ENCODE measurements at regions not wholly inside any gene's neighbourhood (a gene's known extent, or its start where the extent isn't known, plus 50 kb on each side); places are given as distances from the start of the nearest gene placed in this dataset.

- no peak for DNase-seq
- no peak overlapping the region for H4K8ac ChIP-seq (ENCODE audit: low read length)
- no peak overlapping the region for H2BK15ac ChIP-seq (ENCODE audit: low read depth, poor library complexity, severe bottlenecking)
- H3K4me1 ChIP-seq (ENCODE audit: control insufficient read depth, insufficient read depth, low read depth, low read length), result peaks cover 4% of the 10 kb centered on the region
- no peak overlapping the region for H2BK5ac ChIP-seq (ENCODE audit: low read depth, low read length, poor library complexity, severe bottlenecking)
- no peak overlapping the region for H3K4me2 ChIP-seq (ENCODE audit: low read length, poor library complexity, severe bottlenecking)
- no peak overlapping the region for H3K18ac ChIP-seq (ENCODE audit: low read depth in 1 of 2, low read length in 2 of 2)
- H3K4me3 ChIP-seq (ENCODE audit: insufficient read depth in 1 of 2, low read depth in 1 of 2, low read length in 2 of 2), result no peak overlapping the region
- H3K9ac ChIP-seq (ENCODE audit: low read length), result no peak overlapping the region
- H3K27ac ChIP-seq (ENCODE audit: low read length, poor library complexity, severe bottlenecking), result peak overlapping the region; percentile 31
- H3K27me3 ChIP-seq (ENCODE audit: control insufficient read depth in 1 of 2, insufficient read depth in 1 of 2, low read length in 2 of 2), result no peaks in the 10 kb centered on the region
- no peak overlapping the region for H3K23ac ChIP-seq (ENCODE audit: low read length in 2 of 2)
- no peak overlapping the region for H2AFZ ChIP-seq (ENCODE audit: low read depth, low read length)
- H3K9me3 ChIP-seq (ENCODE audit: control insufficient read depth, low read length), result no peaks in the 10 kb centered on the region
- H3K14ac ChIP-seq (ENCODE audit: low read length in 2 of 2), result no peak overlapping the region
- no peak overlapping the region for H3K4ac ChIP-seq (ENCODE audit: low read depth in 1 of 2, low read length in 2 of 2)
- H2AK5ac ChIP-seq (ENCODE audit: low read length, severe bottlenecking), result no peak overlapping the region
- H3K36me3 ChIP-seq (ENCODE audit: control insufficient read depth in 1 of 2, insufficient read depth in 2 of 2, low read depth in 1 of 2, low read length in 2 of 2), result no peaks in the 10 kb centered on the region
- no peak overlapping the region for H4K91ac ChIP-seq (ENCODE audit: low read length)
- H3K79me1 ChIP-seq (replicated peaks; ENCODE audit: low read length, poor library complexity, severe bottlenecking), result no peaks in the 10 kb centered on the region
- H2BK12ac ChIP-seq (ENCODE audit: low read length in 2 of 2), result no peak overlapping the region
- no peak overlapping the region for H2BK120ac ChIP-seq (ENCODE audit: low read depth, low read length)
Measured at GRCh38 chr18:1014951-1015624, 110.4 kb downstream of the ADCYAP1 start.

GRCh38 chr18:1015777-1016176 is 111.1 kb downstream of the ADCYAP1 start:
- no peaks in the 10 kb centered on the region for H3K27me3 ChIP-seq (ENCODE audit: control insufficient read depth in 1 of 2, insufficient read depth in 1 of 2, low read length in 2 of 2)
- H3K14ac ChIP-seq (ENCODE audit: low read length in 2 of 2), result no peak overlapping the region
- no peak overlapping the region for H3K23ac ChIP-seq (ENCODE audit: low read length in 2 of 2)
- no peak overlapping the region for H2AFZ ChIP-seq (ENCODE audit: low read depth, low read length)
- H2BK12ac ChIP-seq (ENCODE audit: low read length in 2 of 2), result no peak overlapping the region
- no peaks in the 10 kb centered on the region for H3K79me1 ChIP-seq (replicated peaks; ENCODE audit: low read length, poor library complexity, severe bottlenecking)
- H3K4me2 ChIP-seq (ENCODE audit: low read length, poor library complexity, severe bottlenecking), result no peak overlapping the region
- DNase-seq, result no peak
- no peak overlapping the region for H2BK15ac ChIP-seq (ENCODE audit: low read depth, poor library complexity, severe bottlenecking)
- no peak overlapping the region for H3K4me3 ChIP-seq (ENCODE audit: insufficient read depth in 1 of 2, low read depth in 1 of 2, low read length in 2 of 2)
- no peak overlapping the region for H3K4ac ChIP-seq (ENCODE audit: low read depth in 1 of 2, low read length in 2 of 2)
- peaks cover 4% of the 10 kb centered on the region for H3K4me1 ChIP-seq (ENCODE audit: control insufficient read depth, insufficient read depth, low read depth, low read length)
- no peak overlapping the region for H2BK5ac ChIP-seq (ENCODE audit: low read depth, low read length, poor library complexity, severe bottlenecking)
- no peak overlapping the region for H4K8ac ChIP-seq (ENCODE audit: low read length)
- WGBS, result 82% methylated on average over 1 of the region's 2 CpGs
- H3K9me3 ChIP-seq (ENCODE audit: control insufficient read depth, low read length), result no peaks in the 10 kb centered on the region
- no peaks in the 10 kb centered on the region for H3K36me3 ChIP-seq (ENCODE audit: control insufficient read depth in 1 of 2, insufficient read depth in 2 of 2, low read depth in 1 of 2, low read length in 2 of 2)
- H2BK120ac ChIP-seq (ENCODE audit: low read depth, low read length), result no peak overlapping the region
- H3K18ac ChIP-seq (ENCODE audit: low read depth in 1 of 2, low read length in 2 of 2), result no peak overlapping the region
- H3K9ac ChIP-seq (ENCODE audit: low read length), result no peak overlapping the region
- no peak overlapping the region for H4K91ac ChIP-seq (ENCODE audit: low read length)
- no peak overlapping the region for H3K27ac ChIP-seq (ENCODE audit: low read length, poor library complexity, severe bottlenecking)
- no peak overlapping the region for H2AK5ac ChIP-seq (ENCODE audit: low read length, severe bottlenecking)

GRCh38 chr18:1017227-1018058 is 112.8 kb downstream of the ADCYAP1 start:
- H4K8ac ChIP-seq (ENCODE audit: low read length), result no peak overlapping the region
- H3K23ac ChIP-seq (ENCODE audit: low read length in 2 of 2), result no peak overlapping the region
- DNase-seq, result no peak
- H3K4ac ChIP-seq (ENCODE audit: low read depth in 1 of 2, low read length in 2 of 2), result no peak overlapping the region
- no peak overlapping the region for H3K18ac ChIP-seq (ENCODE audit: low read depth in 1 of 2, low read length in 2 of 2)
- no peak overlapping the region for H2BK12ac ChIP-seq (ENCODE audit: low read length in 2 of 2)
- H2BK5ac ChIP-seq (ENCODE audit: low read depth, low read length, poor library complexity, severe bottlenecking), result no peak overlapping the region
- no peak overlapping the region for H3K14ac ChIP-seq (ENCODE audit: low read length in 2 of 2)
- no peak overlapping the region for H3K4me3 ChIP-seq (ENCODE audit: insufficient read depth in 1 of 2, low read depth in 1 of 2, low read length in 2 of 2)
- H3K4me1 ChIP-seq (ENCODE audit: control insufficient read depth, insufficient read depth, low read depth, low read length), result peaks cover 4% of the 10 kb centered on the region
- H2AK5ac ChIP-seq (ENCODE audit: low read length, severe bottlenecking), result no peak overlapping the region
- H3K27me3 ChIP-seq (ENCODE audit: control insufficient read depth in 1 of 2, insufficient read depth in 1 of 2, low read length in 2 of 2), result no peaks in the 10 kb centered on the region
- no peaks in the 10 kb centered on the region for H3K36me3 ChIP-seq (ENCODE audit: control insufficient read depth in 1 of 2, insufficient read depth in 2 of 2, low read depth in 1 of 2, low read length in 2 of 2)
- H2AFZ ChIP-seq (ENCODE audit: low read depth, low read length), result no peak overlapping the region
- H3K79me1 ChIP-seq (replicated peaks; ENCODE audit: low read length, poor library complexity, severe bottlenecking), result no peaks in the 10 kb centered on the region
- H2BK120ac ChIP-seq (ENCODE audit: low read depth, low read length), result no peak overlapping the region
- 85% methylated on average over 6 of the region's 8 CpGs for WGBS
- no peak overlapping the region for H2BK15ac ChIP-seq (ENCODE audit: low read depth, poor library complexity, severe bottlenecking)
- H3K27ac ChIP-seq (ENCODE audit: low read length, poor library complexity, severe bottlenecking), result no peak overlapping the region
- no peak overlapping the region for H3K4me2 ChIP-seq (ENCODE audit: low read length, poor library complexity, severe bottlenecking)
- no peak overlapping the region for H4K91ac ChIP-seq (ENCODE audit: low read length)
- no peak overlapping the region for H3K9ac ChIP-seq (ENCODE audit: low read length)
- H3K9me3 ChIP-seq (ENCODE audit: control insufficient read depth, low read length), result no peaks in the 10 kb centered on the region

- H2BK15ac ChIP-seq (ENCODE audit: low read depth, poor library complexity, severe bottlenecking), result no peak overlapping the region
- no peak overlapping the region for H2AK5ac ChIP-seq (ENCODE audit: low read length, severe bottlenecking)
- H3K79me1 ChIP-seq (replicated peaks; ENCODE audit: low read length, poor library complexity, severe bottlenecking), result no peaks in the 10 kb centered on the region
- H2BK5ac ChIP-seq (ENCODE audit: low read depth, low read length, poor library complexity, severe bottlenecking), result no peak overlapping the region
- no peak overlapping the region for H3K4ac ChIP-seq (ENCODE audit: low read depth in 1 of 2, low read length in 2 of 2)
- H3K9me3 ChIP-seq (ENCODE audit: control insufficient read depth, low read length), result no peaks in the 10 kb centered on the region
- H3K14ac ChIP-seq (ENCODE audit: low read length in 2 of 2), result no peak overlapping the region
- WGBS, result 88% methylated on average over 5 of the region's 5 CpGs
- H2BK120ac ChIP-seq (ENCODE audit: low read depth, low read length), result no peak overlapping the region
- no peak overlapping the region for H2AFZ ChIP-seq (ENCODE audit: low read depth, low read length)
- H3K4me1 ChIP-seq (ENCODE audit: control insufficient read depth, insufficient read depth, low read depth, low read length), result peaks cover 4% of the 10 kb centered on the region
- no peak overlapping the region for H3K23ac ChIP-seq (ENCODE audit: low read length in 2 of 2)
- no peak overlapping the region for H2BK12ac ChIP-seq (ENCODE audit: low read length in 2 of 2)
- no peak overlapping the region for H3K4me3 ChIP-seq (ENCODE audit: insufficient read depth in 1 of 2, low read depth in 1 of 2, low read length in 2 of 2)
- H3K27ac ChIP-seq (ENCODE audit: low read length, poor library complexity, severe bottlenecking), result no peak overlapping the region
- H3K18ac ChIP-seq (ENCODE audit: low read depth in 1 of 2, low read length in 2 of 2), result no peak overlapping the region
- H4K91ac ChIP-seq (ENCODE audit: low read length), result no peak overlapping the region
- no peaks in the 10 kb centered on the region for H3K36me3 ChIP-seq (ENCODE audit: control insufficient read depth in 1 of 2, insufficient read depth in 2 of 2, low read depth in 1 of 2, low read length in 2 of 2)
- H4K8ac ChIP-seq (ENCODE audit: low read length), result no peak overlapping the region
- peak; percentile 39 for DNase-seq
- H3K4me2 ChIP-seq (ENCODE audit: low read length, poor library complexity, severe bottlenecking), result no peak overlapping the region
- no peak overlapping the region for H3K9ac ChIP-seq (ENCODE audit: low read length)
- no peaks in the 10 kb centered on the region for H3K27me3 ChIP-seq (ENCODE audit: control insufficient read depth in 1 of 2, insufficient read depth in 1 of 2, low read length in 2 of 2)
Measured at GRCh38 chr18:1018181-1018681, 113.6 kb downstream of the ADCYAP1 start.
